CD14-positive monocyte (primary cell): ENCODE measurements at regions not wholly inside any gene's neighbourhood (a gene's known extent, or its start where the extent isn't known, plus 50 kb on each side); places are given as distances from the start of the nearest gene placed in this dataset.

Experiments
- DNase-seq, 3 donors: peaks; one replicate each; pipeline ENCODE4 v3.0.0-alpha.2; 2011 to 2022
- H2AFZ ChIP-seq: 2 replicates; pipeline ENCODE4 v1.6.0; 2012; ENCODE audit warnings: mild to moderate bottlenecking, low read depth, low read length, inconsistent platforms; ENCODE audit not compliant: insufficient read depth, poor library complexity, severe bottlenecking
- H3K27ac ChIP-seq, 2 donors: 1 replicate in 1 of 2; 2 replicates in 1 of 2; pipeline ENCODE4 v1.5.1; 2012 to 2013; ENCODE audit warnings: low read length in 2 of 2, control low read depth in 1 of 2, inconsistent platforms in 1 of 2, low read depth in 1 of 2, mild to moderate bottlenecking in 1 of 2
- H3K27me3 ChIP-seq, 2 donors: one replicate each; pipeline versions ENCODE4 v1.6.0 to v1.6.1; 2011 to 2013; ENCODE audit warnings: low read length in 2 of 2; ENCODE audit not compliant: control insufficient read depth in 2 of 2, insufficient read depth in 2 of 2
- H3K36me3 ChIP-seq, 2 donors: replicated peaks in 1 of 2; 1 replicate in 1 of 2; 2 replicates in 1 of 2; pipeline versions ENCODE4 v1.5.1 to v1.6.1; 2012 to 2013; ENCODE audit warnings: low read length in 2 of 2, control low read depth in 1 of 2, inconsistent platforms in 1 of 2, mild to moderate bottlenecking in 1 of 2; ENCODE audit not compliant: insufficient read depth in 2 of 2, control insufficient read depth in 1 of 2
- H3K4me1 ChIP-seq, 2 donors: 1 replicate in 1 of 2; 2 replicates in 1 of 2; pipeline versions ENCODE4 v1.5.1 to v1.6.1; 2012 to 2013; ENCODE audit warnings: low read length in 2 of 2, control low read depth in 1 of 2, inconsistent platforms in 1 of 2, mild to moderate bottlenecking in 1 of 2, moderate library complexity in 1 of 2; ENCODE audit not compliant: insufficient read depth in 2 of 2, control insufficient read depth in 1 of 2
- H3K4me2 ChIP-seq: replicated peaks from 2 replicates; pipeline ENCODE3; 2012; ENCODE audit warnings: low read length, moderate library complexity, mild to moderate bottlenecking; ENCODE audit not compliant: poor library complexity, severe bottlenecking; ENCODE audit errors: extremely low read depth
- H3K4me3 ChIP-seq, 3 experiments: fragments of 200-600 bp in 1 of 3; sonication (generic) in 1 of 3; replicated peaks in 1 of 3; 1 replicate in 2 of 3; 2 replicates in 1 of 3; pipeline ENCODE4 v1.5.1; 2011 to 2013; ENCODE audit warnings: low read length in 3 of 3, mild to moderate bottlenecking in 3 of 3, control low read depth in 2 of 3, low read depth in 2 of 3, inconsistent platforms in 1 of 3, moderate library complexity in 1 of 3
- H3K79me2 ChIP-seq: 2 replicates; pipeline ENCODE4 v1.6.0; 2012; ENCODE audit warnings: mild to moderate bottlenecking, control low read depth, inconsistent platforms, low read length, moderate library complexity; ENCODE audit not compliant: insufficient read depth
- H3K9ac ChIP-seq: 2 replicates; pipeline ENCODE4 v1.6.0; 2017; ENCODE audit warnings: low read length, mild to moderate bottlenecking; ENCODE audit not compliant: insufficient read depth, poor library complexity, severe bottlenecking
- H3K9me3 ChIP-seq, 2 donors: replicated peaks in 1 of 2; 1 replicate in 1 of 2; 2 replicates in 1 of 2; pipeline versions ENCODE4 v1.5.1 to v1.6.1; 2012 to 2013; ENCODE audit warnings: low read length in 2 of 2, control low read depth in 1 of 2; ENCODE audit not compliant: control insufficient read depth in 1 of 2, insufficient read depth in 1 of 2
- H4K20me1 ChIP-seq: 2 replicates; pipeline ENCODE4 v1.6.0; 2012; ENCODE audit warnings: mild to moderate bottlenecking, low read length, control low read depth, moderate library complexity; ENCODE audit not compliant: insufficient read depth
- H3K27ac Mint-ChIP-seq, 7 donors: one replicate each; pipeline ENCODE4 v1.8.0; 2020; ENCODE audit warnings: mild to moderate bottlenecking in 7 of 7, mixed read lengths in 7 of 7, moderate library complexity in 6 of 7, inconsistent platforms in 2 of 7
- H3K27me3 Mint-ChIP-seq, 3 donors: one replicate each; pipeline ENCODE4 v1.8.0; 2021 to 2022; ENCODE audit warnings: low read depth in 3 of 3, mild to moderate bottlenecking in 3 of 3, mixed read lengths in 3 of 3, moderate library complexity in 3 of 3, inconsistent platforms in 1 of 3
- H3K36me3 Mint-ChIP-seq, 2 donors: one replicate each; pipeline ENCODE4 v1.8.0; 2020; ENCODE audit warnings: mixed read lengths in 2 of 2, inconsistent platforms in 1 of 2, mild to moderate bottlenecking in 1 of 2
- H3K4me1 Mint-ChIP-seq: one replicate; pipeline ENCODE4 v1.8.0; 2020; ENCODE audit warnings: mild to moderate bottlenecking, mixed read lengths
- H3K4me3 Mint-ChIP-seq, 2 donors: one replicate each; pipeline ENCODE4 v1.8.0; 2020; ENCODE audit warnings: mild to moderate bottlenecking in 2 of 2, mixed read lengths in 2 of 2, moderate library complexity in 1 of 2
- H3K9me3 Mint-ChIP-seq, 7 donors: one replicate each; pipeline ENCODE4 v1.8.0; 2020 to 2022; ENCODE audit warnings: mixed read lengths in 7 of 7, mild to moderate bottlenecking in 6 of 7, moderate library complexity in 6 of 7, inconsistent platforms in 2 of 7
- WGBS: methylation state at CpG from one replicate; pipeline ENCODE4 v1.1.5; 2013; ENCODE audit warnings: missing lambda C conversion rate; ENCODE audit not compliant: insufficient coverage; 5-methylcytosine and 5-hydroxymethylcytosine counted together
- intact Hi-C, 2 donors: fragments of 100-400 bp; cut with micrococcal nuclease; formaldehyde crosslinking; loops; one replicate each; pipeline versions ENCODE4 v1.15.0 to v1.15.1; 2023
- TF ChIP-seq, protein P1 (sequence below): fragments of 200-600 bp; IDR thresholded peaks from one replicate; pipeline ENCODE4 v1.8.0; 2022; ENCODE audit warnings: antibody characterized with exemption, mild to moderate bottlenecking

- Mint-ChIP-seq H3K27me3 (peaks cover 5 to 9% (median 7%) of the 10 kb centered on the region in 3 donors), H3K36me3 (no peaks in the 10 kb centered on the region), H3K27ac (no peak overlapping the region), H3K4me3 (peak overlapping the region in 1 of 2 donors; percentile 17), H3K9me3 (peaks cover 0 to 3% (median 0%) of the 10 kb centered on the region in 7 donors), H3K4me1 (peaks cover 4% of the 10 kb centered on the region)
- no peaks in the 10 kb centered on the region for H3K79me2 ChIP-seq
- H2AFZ ChIP-seq = no peak overlapping the region
- DNase-seq = no peak
- H3K9me3 ChIP-seq = no peaks in the 10 kb centered on the region
- no peak overlapping the region for H3K4me3 ChIP-seq
- intact Hi-C loops = no loop called here
- no peak overlapping the region for H3K4me2 ChIP-seq
- no peaks in the 10 kb centered on the region for H4K20me1 ChIP-seq
- 67% methylated on average over 1 of the region's 2 CpGs for WGBS
- H3K27ac ChIP-seq = no peak overlapping the region
- TF ChIP-seq, protein P1, sequence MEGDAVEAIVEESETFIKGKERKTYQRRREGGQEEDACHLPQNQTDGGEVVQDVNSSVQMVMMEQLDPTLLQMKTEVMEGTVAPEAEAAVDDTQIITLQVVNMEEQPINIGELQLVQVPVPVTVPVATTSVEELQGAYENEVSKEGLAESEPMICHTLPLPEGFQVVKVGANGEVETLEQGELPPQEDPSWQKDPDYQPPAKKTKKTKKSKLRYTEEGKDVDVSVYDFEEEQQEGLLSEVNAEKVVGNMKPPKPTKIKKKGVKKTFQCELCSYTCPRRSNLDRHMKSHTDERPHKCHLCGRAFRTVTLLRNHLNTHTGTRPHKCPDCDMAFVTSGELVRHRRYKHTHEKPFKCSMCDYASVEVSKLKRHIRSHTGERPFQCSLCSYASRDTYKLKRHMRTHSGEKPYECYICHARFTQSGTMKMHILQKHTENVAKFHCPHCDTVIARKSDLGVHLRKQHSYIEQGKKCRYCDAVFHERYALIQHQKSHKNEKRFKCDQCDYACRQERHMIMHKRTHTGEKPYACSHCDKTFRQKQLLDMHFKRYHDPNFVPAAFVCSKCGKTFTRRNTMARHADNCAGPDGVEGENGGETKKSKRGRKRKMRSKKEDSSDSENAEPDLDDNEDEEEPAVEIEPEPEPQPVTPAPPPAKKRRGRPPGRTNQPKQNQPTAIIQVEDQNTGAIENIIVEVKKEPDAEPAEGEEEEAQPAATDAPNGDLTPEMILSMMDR = no peak
- no peak overlapping the region for H3K9ac ChIP-seq
- peaks cover 0 to 2% of the 10 kb centered on the region in 2 donors for H3K27me3 ChIP-seq
- peaks cover 4 to 10% of the 10 kb centered on the region in 2 donors for H3K4me1 ChIP-seq
- H3K36me3 ChIP-seq = no peaks in the 10 kb centered on the region
These were observed 97.8 kb downstream of the PLEKHG1 start for GRCh38 chr6:150697515-150697914.

GRCh38 chr6:150698391-150698790 lies 98.7 kb downstream of the PLEKHG1 start:
- no peaks in the 10 kb centered on the region for H3K36me3 ChIP-seq
- H3K27me3 ChIP-seq = peaks cover 0 to 2% of the 10 kb centered on the region in 2 donors
- Mint-ChIP-seq H3K36me3 (no peaks in the 10 kb centered on the region), H3K4me1 (peaks cover 13% of the 10 kb centered on the region), H3K27ac (no peak overlapping the region), H3K27me3 (peaks cover 5 to 8% (median 7%) of the 10 kb centered on the region in 3 donors), H3K9me3 (peaks cover 0 to 2% (median 0%) of the 10 kb centered on the region in 7 donors), H3K4me3 (no peak overlapping the region)
- intact Hi-C loops = no loop called here
- H3K4me3 ChIP-seq = no peak overlapping the region
- H3K79me2 ChIP-seq = no peaks in the 10 kb centered on the region
- DNase-seq = no peak
- no peak overlapping the region for H3K9ac ChIP-seq
- TF ChIP-seq, protein P1 = no peak
- WGBS = no CpG with 5 or more reads among the region's 6 CpGs
- H4K20me1 ChIP-seq = no peaks in the 10 kb centered on the region
- H3K9me3 ChIP-seq = no peaks in the 10 kb centered on the region
- H3K4me2 ChIP-seq = no peak overlapping the region
- peaks cover 13 to 19% of the 10 kb centered on the region in 2 donors for H3K4me1 ChIP-seq
- H2AFZ ChIP-seq = no peak overlapping the region
- H3K27ac ChIP-seq = no peak overlapping the region
